RWPE1 (cell line): ENCODE measurements at regions not wholly inside any gene's neighbourhood (a gene's known extent, or its start where the extent isn't known, plus 50 kb on each side); places are given as distances from the start of the nearest gene placed in this dataset.
"Not testable (repeated sequence)": the region's sequence is repeated elsewhere in the genome, so short reads cannot be mapped to it uniquely, and the experiment has no call there.

Experiments
- CTCF ChIA-PET: fragments of 350-600 bp; sonication (Branson Sonifier 250); formaldehyde crosslinking; extraction: SDS; loops from one replicate; lab custom pipeline; 2021; lab: Yijun Ruan, JAX
- POLR2A ChIA-PET: fragments of 400-600 bp; formaldehyde crosslinking; extraction: SDS; loops from one replicate; lab custom pipeline; 2020; ENCODE audit warnings: antibody characterized with exemption; ENCODE audit not compliant: low non-redundant PET; lab: Yijun Ruan, JAX
- DNase-seq: peaks from one replicate; pipeline ENCODE4 v3.0.0; 2012; ENCODE audit warnings: low spot score
- H3K27ac ChIP-seq: fragments of 450-650 bp; 2 replicates; pipeline ENCODE4 v1.5.1; 2017
- CTCF ChIP-seq: fragments of 450-650 bp; conservative IDR thresholded peaks from 2 replicates; pipeline ENCODE4 v1.5.1; 2017; ENCODE audit warnings: low read depth, mild to moderate bottlenecking

GRCh38 chr12:25710128-25710527 is 157.0 kb upstream of the LMNTD1 start:
- POLR2A ChIA-PET = no interaction called here
- CTCF ChIA-PET = no interaction called here
- DNase-seq = no peak
- H3K27ac ChIP-seq = no peak overlapping the region
- no peak for TF ChIP-seq CTCF

- H3K27ac ChIP-seq, DNase-seq, POLR2A ChIA-PET: not testable (repeated sequence)
- CTCF ChIA-PET = interaction anchor here (0.6 kb wide), 1 partner anchor 138 kb away, joined by 3 read pairs; no protein-coding TSS in a partner anchor
Measured at GRCh38 chr12:25710938-25711605, 158.0 kb upstream of the LMNTD1 start.

- TF ChIP-seq CTCF = no peak
- no peak for DNase-seq
- POLR2A ChIA-PET = no interaction called here
Measured at GRCh38 chr12:25712169-25712568, 159.1 kb upstream of the LMNTD1 start.

GRCh38 chr12:25713264-25713663 is 160.2 kb upstream of the LMNTD1 start:
- H3K27ac ChIP-seq = no peak overlapping the region
- TF ChIP-seq CTCF = no peak
- ChIA-PET POLR2A (no interaction called here), CTCF (no interaction called here)
- DNase-seq = no peak

More at GRCh38 chr12:25712169-25712568, 159.1 kb upstream of the LMNTD1 start:
- H3K27ac ChIP-seq = no peak overlapping the region
- CTCF ChIA-PET = no interaction called here

DNA sequence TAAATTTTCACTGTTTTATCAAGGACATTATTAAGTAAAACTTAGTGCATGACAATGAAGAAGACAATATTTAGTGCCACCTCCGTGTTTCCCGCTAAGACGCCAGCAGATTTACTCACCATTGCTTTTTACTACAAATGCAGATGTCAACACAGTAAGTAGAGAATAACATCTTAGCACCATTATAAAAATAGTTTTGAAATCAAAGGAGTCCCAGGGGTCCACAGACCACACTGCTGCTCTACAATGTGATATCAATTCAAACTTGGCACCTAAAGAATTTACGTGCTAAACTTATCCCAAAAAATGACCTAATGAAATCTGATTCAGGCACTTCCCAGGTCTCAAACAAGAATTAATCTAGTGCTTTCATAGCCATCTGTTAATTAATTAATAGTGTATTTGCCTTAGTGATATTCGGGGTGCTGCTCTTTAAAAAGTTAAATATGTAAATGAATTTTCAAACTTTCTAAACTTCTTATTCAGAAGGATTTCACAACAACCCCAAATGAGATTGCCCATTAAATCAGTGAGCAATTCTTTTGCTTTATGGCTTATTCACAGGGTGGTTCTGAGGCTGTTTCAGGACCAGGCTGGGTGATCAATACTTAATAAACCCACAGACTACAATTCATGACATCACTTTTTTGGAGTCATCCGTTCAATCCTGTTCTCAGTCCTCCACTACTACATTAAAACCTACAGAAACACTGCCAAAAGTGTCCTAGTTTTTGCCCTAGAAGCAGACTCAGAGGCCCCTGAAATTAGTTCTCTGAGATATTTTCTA is 161.3 kb upstream of the LMNTD1 start:
- H3K27ac ChIP-seq = no peak overlapping the region
- DNase-seq = no peak
- ChIA-PET CTCF (no interaction called here), POLR2A (no interaction called here)
- TF ChIP-seq CTCF = no peak

DNA sequence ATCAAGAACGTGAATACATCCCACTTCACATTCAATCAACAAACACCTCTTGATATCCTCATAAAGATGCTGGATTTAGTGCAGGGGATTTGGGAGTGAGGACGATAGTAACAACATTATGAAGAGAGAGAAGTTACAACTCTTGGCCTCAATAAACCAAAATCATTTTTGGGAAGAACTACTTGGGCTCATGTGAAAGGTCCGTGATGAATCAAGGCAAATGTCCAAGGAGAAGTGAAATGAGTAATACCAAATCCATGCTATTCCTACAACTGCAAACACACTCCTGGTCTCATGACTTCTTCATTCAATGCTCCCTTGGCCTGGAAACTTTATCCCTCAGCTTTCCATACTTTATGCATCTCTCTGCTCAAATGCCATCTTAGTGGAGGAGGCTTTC is 162.0 kb upstream of the LMNTD1 start:
- no peak overlapping the region for H3K27ac ChIP-seq
- CTCF ChIA-PET = no interaction called here
- DNase-seq = no peak
- POLR2A ChIA-PET = no interaction called here
- TF ChIP-seq CTCF = no peak

- DNase-seq = no peak
- no peak for TF ChIP-seq CTCF
- CTCF ChIA-PET = no interaction called here
- POLR2A ChIA-PET = no interaction called here
- no peak overlapping the region for H3K27ac ChIP-seq
Measured at GRCh38 chr12:25716842-25717241, 163.8 kb upstream of the LMNTD1 start.
